Chondrocyte (in vitro differentiated cells): ENCODE measurements at regions not wholly inside any gene's neighbourhood (a gene's known extent, or its start where the extent isn't known, plus 50 kb on each side); places are given as distances from the start of the nearest gene placed in this dataset.

Experiments used
- DNase-seq: peaks from one replicate; pipeline ENCODE4 v3.0.0; 2021; ENCODE audit warnings: mixed read lengths, low spot score
- H3K27ac Mint-ChIP-seq: one replicate; pipeline ENCODE4 v1.8.0; 2021; ENCODE audit warnings: mild to moderate bottlenecking, moderate library complexity, mixed read lengths; ENCODE audit not compliant: unreplicated experiment
- H3K27me3 Mint-ChIP-seq: 2 replicates; pipeline ENCODE4 v1.8.0; 2021; ENCODE audit warnings: low read depth, mixed read lengths
- H3K36me3 Mint-ChIP-seq: 2 replicates; pipeline ENCODE4 v1.8.0; 2021; ENCODE audit warnings: low read depth, mixed read lengths
- H3K4me1 Mint-ChIP-seq: 2 replicates; pipeline ENCODE4 v1.8.0; 2021; ENCODE audit warnings: low read depth, mild to moderate bottlenecking, mixed read lengths
- H3K4me3 Mint-ChIP-seq: one replicate; pipeline ENCODE4 v1.8.0; 2021; ENCODE audit warnings: mild to moderate bottlenecking, moderate library complexity, mixed read lengths; ENCODE audit not compliant: unreplicated experiment
- H3K9me3 Mint-ChIP-seq: 2 replicates; pipeline ENCODE4 v1.8.0; 2021; ENCODE audit warnings: low read depth, mixed read lengths
- CTCF ChIP-seq: fragments of 200-600 bp; sonication (generic); IDR thresholded peaks from 2 replicates; pipeline ENCODE4 v1.5.0; 2021; ENCODE audit warnings: antibody characterized with exemption, mild to moderate bottlenecking, moderate library complexity

GRCh38 chr2:8575038-8575833 lies 106.6 kb upstream of the ID2 start:
- no peak overlapping the region for H3K4me3 Mint-ChIP-seq
- H3K27ac Mint-ChIP-seq, result no peak overlapping the region
- H3K4me1 Mint-ChIP-seq, result peaks cover 11% of the 10 kb centered on the region
- H3K36me3 Mint-ChIP-seq, result no peaks in the 10 kb centered on the region
- peak; percentile 60 for DNase-seq
- no peaks in the 10 kb centered on the region for H3K9me3 Mint-ChIP-seq
- no peak for TF ChIP-seq CTCF
- peaks cover 13% of the 10 kb centered on the region for H3K27me3 Mint-ChIP-seq

- Mint-ChIP-seq H3K27me3 (peaks cover 13% of the 10 kb centered on the region), H3K9me3 (no peaks in the 10 kb centered on the region), H3K27ac (no peak overlapping the region), H3K4me1 (peaks cover 11% of the 10 kb centered on the region), H3K36me3 (no peaks in the 10 kb centered on the region), H3K4me3 (no peak overlapping the region)
- peak; percentile 46 for DNase-seq
- TF ChIP-seq CTCF, result no peak
These were observed 105.9 kb upstream of the ID2 start for GRCh38 chr2:8575834-8576423.

- no peaks in the 10 kb centered on the region for H3K36me3 Mint-ChIP-seq
- H3K4me1 Mint-ChIP-seq, result peaks cover 11% of the 10 kb centered on the region
- no peak for DNase-seq
- H3K27me3 Mint-ChIP-seq, result peaks cover 13% of the 10 kb centered on the region
- no peak overlapping the region for H3K27ac Mint-ChIP-seq
- TF ChIP-seq CTCF, result no peak
- H3K9me3 Mint-ChIP-seq, result no peaks in the 10 kb centered on the region
- no peak overlapping the region for H3K4me3 Mint-ChIP-seq
These were observed 105.2 kb upstream of the ID2 start for GRCh38 chr2:8576525-8577167.

- Mint-ChIP-seq H3K27me3 (peaks cover 11% of the 10 kb centered on the region), H3K4me3 (no peak overlapping the region), H3K4me1 (peaks cover 11% of the 10 kb centered on the region), H3K36me3 (no peaks in the 10 kb centered on the region), H3K9me3 (no peaks in the 10 kb centered on the region), H3K27ac (no peak overlapping the region)
- TF ChIP-seq CTCF, result no peak
- no peak for DNase-seq
These were observed 104.3 kb upstream of the ID2 start for GRCh38 chr2:8577573-8577972.
